SK-N-SH treated with all-trans-retinoic acid at 6 μM for 48 hours (cell line): ENCODE measurements at regions not wholly inside any gene's neighbourhood (a gene's known extent, or its start where the extent isn't known, plus 50 kb on each side); places are given as distances from the start of the nearest gene placed in this dataset.

ENCODE experiments used
- ATAC-seq: fragments of 200-7000 bp; cut with Tn5 transposase; 3 replicates; pipeline ENCODE4 v1.9.1; 2020; ENCODE audit warnings: mild to moderate bottlenecking, moderate library complexity
- ARNTL ChIP-seq: fragments of 450-650 bp; formaldehyde crosslinking; IDR thresholded peaks from 2 replicates; pipeline ENCODE4 v1.5.0; 2020; ENCODE audit warnings: low read depth, mild to moderate bottlenecking, moderate library complexity, borderline replicate concordance
- BACH2 ChIP-seq: fragments of 250-450 bp; sonication (Bioruptor Pico); IDR thresholded peaks from 2 replicates; pipeline ENCODE4 v1.9.0; 2021; ENCODE audit warnings: mild to moderate bottlenecking, borderline replicate concordance
- CREB5 ChIP-seq: fragments of 250-450 bp; sonication (Bioruptor Pico); IDR thresholded peaks from 2 replicates; pipeline ENCODE4 v1.5.1; 2020; ENCODE audit warnings: low read depth, mild to moderate bottlenecking, moderate library complexity
- CSDC2 ChIP-seq: fragments of 250-450 bp; sonication (Bioruptor Pico); IDR thresholded peaks from 2 replicates; pipeline ENCODE4 v1.5.0; 2020; ENCODE audit warnings: mild to moderate bottlenecking, moderate library complexity
- CSRNP3 ChIP-seq: fragments of 250-450 bp; sonication (Bioruptor Pico); IDR thresholded peaks from 2 replicates; pipeline ENCODE4 v1.5.1; 2021; ENCODE audit warnings: mild to moderate bottlenecking, moderate library complexity
- ESRRG ChIP-seq: fragments of 250-450 bp; sonication (Bioruptor Pico); IDR thresholded peaks from 2 replicates; pipeline ENCODE4 v1.6.1; 2021; ENCODE audit warnings: mild to moderate bottlenecking
- GLIS3 ChIP-seq: fragments of 250-450 bp; sonication (Bioruptor Pico); IDR thresholded peaks from 2 replicates; pipeline ENCODE4 v1.5.0; 2020; ENCODE audit warnings: mild to moderate bottlenecking, moderate library complexity
- ISL1 ChIP-seq: fragments of 250-450 bp; sonication (Bioruptor Pico); IDR thresholded peaks from 2 replicates; pipeline ENCODE4 v2.1.2; 2022; ENCODE audit warnings: mild to moderate bottlenecking, moderate library complexity
- OSR1 ChIP-seq: fragments of 250-450 bp; sonication (Bioruptor Pico); IDR thresholded peaks from 2 replicates; pipeline ENCODE4 v1.8.0; 2022; ENCODE audit warnings: moderate library complexity, mild to moderate bottlenecking, inconsistent platforms
- PATZ1 ChIP-seq: fragments of 250-450 bp; sonication (Bioruptor Pico); IDR thresholded peaks from 2 replicates; pipeline ENCODE4 v1.8.0; 2020; ENCODE audit warnings: mild to moderate bottlenecking, moderate library complexity, borderline replicate concordance
- POU6F1 ChIP-seq: fragments of 250-450 bp; sonication (Bioruptor Pico); IDR thresholded peaks from 2 replicates; pipeline ENCODE4 v1.8.0; 2021; ENCODE audit warnings: low read depth, mild to moderate bottlenecking, moderate library complexity, borderline replicate concordance
- PPARA ChIP-seq: fragments of 250-450 bp; sonication (Bioruptor Pico); IDR thresholded peaks from 2 replicates; pipeline ENCODE4 v1.5.0; 2020; ENCODE audit warnings: mild to moderate bottlenecking, borderline replicate concordance
- RARB ChIP-seq: fragments of 250-450 bp; sonication (Bioruptor Pico); IDR thresholded peaks from 2 replicates; pipeline ENCODE4 v1.8.0; 2021; ENCODE audit warnings: mild to moderate bottlenecking, moderate library complexity
- SNAI2 ChIP-seq: fragments of 250-450 bp; sonication (Bioruptor Pico); IDR thresholded peaks from 2 replicates; pipeline ENCODE4 v1.5.0; 2020; ENCODE audit warnings: mild to moderate bottlenecking, moderate library complexity
- TCF4 ChIP-seq: fragments of 250-450 bp; sonication (Bioruptor Pico); IDR thresholded peaks from 2 replicates; pipeline ENCODE4 v1.8.0; 2021; ENCODE audit warnings: mild to moderate bottlenecking, moderate library complexity, borderline replicate concordance
- TOX ChIP-seq: fragments of 250-450 bp; sonication (Bioruptor Pico); IDR thresholded peaks from 2 replicates; pipeline ENCODE4 v1.8.0; 2021; ENCODE audit warnings: mild to moderate bottlenecking, moderate library complexity, borderline replicate concordance
- TSHZ2 ChIP-seq: fragments of 250-450 bp; sonication (Bioruptor Pico); IDR thresholded peaks from 2 replicates; pipeline ENCODE4 v1.5.0; 2020; ENCODE audit warnings: mild to moderate bottlenecking, moderate library complexity
- ZC3H10 ChIP-seq: fragments of 250-450 bp; sonication (Bioruptor Pico); IDR thresholded peaks from 2 replicates; pipeline ENCODE4 v1.5.1; 2021; ENCODE audit warnings: mild to moderate bottlenecking, moderate library complexity
- ZFP3 ChIP-seq: fragments of 250-450 bp; sonication (Bioruptor Pico); IDR thresholded peaks from 2 replicates; pipeline ENCODE4 v1.5.0; 2020; ENCODE audit warnings: mild to moderate bottlenecking, moderate library complexity
- ZFP30 ChIP-seq: fragments of 450-650 bp; formaldehyde crosslinking; IDR thresholded peaks from 2 replicates; pipeline ENCODE4 v1.5.0; 2022; ENCODE audit warnings: mild to moderate bottlenecking, moderate library complexity
- ZNF565 ChIP-seq: fragments of 450-650 bp; formaldehyde crosslinking; conservative IDR thresholded peaks from 2 replicates; pipeline ENCODE4 v1.5.0; 2020; ENCODE audit warnings: low read depth, mild to moderate bottlenecking, moderate library complexity
- ZNF70 ChIP-seq: fragments of 450-650 bp; formaldehyde crosslinking; IDR thresholded peaks from 2 replicates; pipeline ENCODE4 v1.5.0; 2020; ENCODE audit warnings: mild to moderate bottlenecking, moderate library complexity
- ZNF8 ChIP-seq: fragments of 450-650 bp; formaldehyde crosslinking; IDR thresholded peaks from 2 replicates; pipeline ENCODE4 v1.5.0; 2020; ENCODE audit warnings: mild to moderate bottlenecking, moderate library complexity

GRCh38 chr14:73778736-73779135 lies 64.6 kb upstream of the PNMA1 start:
- TF ChIP-seq ARNTL (CRISPR knock-in tag) (no peak), TSHZ2 (CRISPR knock-in tag) (no peak), CSRNP3 (CRISPR knock-in tag) (no peak), ESRRG (no peak), TOX (no peak), TCF4 (CRISPR knock-in tag) (no peak), SNAI2 (CRISPR knock-in tag) (no peak), CREB5 (no peak), ZFP30 (no peak), ZFP3 (CRISPR knock-in tag) (no peak), ZC3H10 (CRISPR knock-in tag) (no peak), OSR1 (CRISPR knock-in tag) (no peak), ZNF565 (no peak), ZNF70 (CRISPR knock-in tag) (no peak), BACH2 (no peak), PPARA (CRISPR knock-in tag) (no peak), RARB (CRISPR knock-in tag) (no peak)
- no peak for ATAC-seq

- ATAC-seq: no peak
- TF ChIP-seq OSR1 (CRISPR knock-in tag) (no peak), GLIS3 (CRISPR knock-in tag) (no peak), CSRNP3 (CRISPR knock-in tag) (no peak), BACH2 (no peak), CREB5 (no peak), ZNF70 (CRISPR knock-in tag) (no peak), ZFP3 (CRISPR knock-in tag) (no peak), ISL1 (no peak), POU6F1 (CRISPR knock-in tag) (no peak), PATZ1 (CRISPR knock-in tag) (no peak), ZNF8 (no peak), ARNTL (CRISPR knock-in tag) (no peak), RARB (CRISPR knock-in tag) (no peak), TSHZ2 (CRISPR knock-in tag) (no peak), CSDC2 (CRISPR knock-in tag) (no peak), ZFP30 (no peak), SNAI2 (CRISPR knock-in tag) (no peak), TCF4 (CRISPR knock-in tag) (no peak), ESRRG (no peak), ZC3H10 (CRISPR knock-in tag) (no peak)
These were observed 63.2 kb upstream of the PNMA1 start for GRCh38 chr14:73777420-73777819.
